Activated T-cell treated with anti-CD3 and anti-CD28 coated beads, Interleukin-2, amount 50 U/mL, for 1 hour (primary cell): ENCODE measurements at regions not wholly inside any gene's neighbourhood (a gene's known extent, or its start where the extent isn't known, plus 50 kb on each side); places are given as distances from the start of the nearest gene placed in this dataset.

Experiments used
- DNase-seq: peaks from one replicate; pipeline ENCODE4 v3.0.0-alpha.2; 2020

DNA sequence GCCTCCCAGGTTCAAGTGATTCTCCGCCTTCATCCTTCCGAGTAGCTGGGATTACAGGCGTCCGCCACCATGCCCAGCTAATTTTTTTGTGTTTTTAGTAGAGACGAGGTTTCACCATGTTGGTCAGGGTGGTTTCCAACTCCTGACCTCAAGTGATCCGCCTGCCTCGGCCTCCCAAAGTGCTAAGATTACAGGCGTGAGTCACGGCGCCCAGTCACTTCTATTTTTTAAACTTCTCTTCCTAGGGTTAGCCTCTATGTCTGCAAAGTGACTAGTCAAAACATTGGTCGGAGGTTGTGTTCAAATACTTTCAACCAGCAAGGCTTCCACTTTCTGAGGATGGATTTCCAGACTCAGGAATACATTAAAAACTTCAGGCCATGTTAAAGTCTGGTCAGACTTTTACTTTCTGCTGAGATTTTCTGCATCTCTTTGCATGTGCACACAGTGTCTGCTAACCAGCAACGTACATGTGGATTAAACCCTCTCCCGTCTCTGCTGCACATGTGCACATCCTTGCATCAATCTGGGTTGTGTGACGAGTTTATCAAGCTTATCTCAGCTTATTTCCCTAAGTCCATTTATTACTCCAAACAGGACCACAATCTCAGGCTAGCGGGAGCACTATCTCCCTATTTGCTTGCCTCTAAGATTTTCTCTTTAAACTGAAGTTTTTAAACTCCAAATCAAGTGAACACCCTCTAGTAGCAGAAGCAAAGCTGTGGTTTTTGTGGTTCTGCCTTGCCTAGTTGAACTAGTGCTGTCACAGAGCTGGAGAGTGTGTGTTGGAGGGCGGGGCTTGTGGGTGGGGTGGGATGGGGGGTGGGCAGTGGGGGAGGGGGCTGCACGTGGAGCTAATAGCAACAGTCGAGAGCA lies 525.2 kb upstream of the GOT2 start:
- DNase-seq: no peak

DNA sequence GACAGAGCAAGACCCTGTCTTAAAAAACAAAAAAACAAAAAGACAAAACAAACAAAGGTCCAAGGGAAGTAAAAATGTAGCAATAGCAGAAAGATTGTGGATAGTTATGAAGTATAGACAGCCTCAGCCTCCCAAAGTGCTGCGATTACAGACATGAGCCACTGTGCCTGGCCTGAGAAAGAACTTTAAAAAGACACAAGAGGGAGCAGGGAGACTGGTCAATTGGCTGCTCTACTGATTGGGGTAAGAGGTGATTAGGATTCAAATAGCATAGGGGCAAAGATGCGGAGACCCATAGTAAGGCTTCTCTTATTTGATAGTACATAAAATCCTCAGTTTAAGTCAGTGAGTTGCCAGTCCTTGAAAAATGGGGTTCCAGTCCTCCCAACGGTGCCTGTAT lies 518.2 kb upstream of the GOT2 start:
- DNase-seq: no peak

DNA sequence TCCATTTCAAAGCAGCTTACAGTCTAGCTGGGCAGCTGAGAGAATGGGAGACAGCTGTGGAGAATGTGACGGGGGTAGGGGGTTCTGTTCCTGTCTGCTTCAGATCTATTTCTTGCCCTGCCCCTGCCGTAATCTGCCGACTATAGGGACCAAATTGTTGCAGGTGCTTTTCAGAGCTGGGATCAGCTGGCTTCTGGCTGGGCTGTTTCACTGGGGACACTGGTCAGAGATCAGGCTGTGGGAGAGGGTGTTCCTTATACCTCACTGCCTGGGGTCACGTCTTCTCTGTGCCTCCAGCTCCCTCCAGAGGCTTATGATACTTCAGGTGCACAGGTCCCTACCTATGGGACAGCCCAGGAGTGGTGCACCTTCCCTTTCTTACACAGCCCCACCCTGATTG lies 514.9 kb upstream of the GOT2 start:
- no peak for DNase-seq

DNA sequence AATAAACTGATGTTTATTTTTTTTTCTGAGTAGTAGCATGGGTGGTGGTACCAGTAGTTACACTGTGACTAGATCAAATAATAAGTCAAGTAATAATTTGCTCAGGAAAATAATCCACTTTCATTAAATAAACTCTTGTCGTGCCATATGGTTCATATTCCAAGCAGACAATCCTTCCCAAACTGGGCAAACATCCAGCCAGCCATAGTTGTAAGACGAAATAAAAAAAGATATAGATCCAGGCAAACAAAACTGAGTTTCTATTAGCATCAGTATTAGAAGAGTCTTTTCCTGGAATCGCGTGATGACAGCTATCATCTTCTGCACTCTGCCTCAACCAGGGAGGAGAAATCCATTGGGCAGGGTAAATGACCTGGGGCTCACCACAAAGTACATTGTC lies 508.4 kb upstream of the GOT2 start:
- DNase-seq: no peak

DNA sequence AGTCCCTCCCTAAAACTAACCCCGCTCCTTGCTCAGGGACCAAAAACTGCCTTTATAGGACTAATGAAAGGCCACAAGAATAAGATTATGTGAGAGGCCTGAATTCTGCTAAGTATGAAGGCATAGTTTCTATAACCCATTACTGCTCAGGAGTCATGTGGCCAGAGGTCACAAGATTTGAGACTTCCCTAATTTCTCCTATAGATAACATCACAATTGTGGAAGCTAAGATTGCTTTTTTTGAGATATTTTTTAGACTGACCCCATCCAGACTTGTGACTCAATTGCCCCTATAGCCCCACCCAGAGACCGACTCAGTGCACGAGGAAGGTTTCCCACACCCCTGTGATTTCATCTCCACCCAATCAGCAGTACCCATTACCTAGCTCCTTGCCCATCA lies 504.1 kb upstream of the GOT2 start:
- DNase-seq: no peak

DNA sequence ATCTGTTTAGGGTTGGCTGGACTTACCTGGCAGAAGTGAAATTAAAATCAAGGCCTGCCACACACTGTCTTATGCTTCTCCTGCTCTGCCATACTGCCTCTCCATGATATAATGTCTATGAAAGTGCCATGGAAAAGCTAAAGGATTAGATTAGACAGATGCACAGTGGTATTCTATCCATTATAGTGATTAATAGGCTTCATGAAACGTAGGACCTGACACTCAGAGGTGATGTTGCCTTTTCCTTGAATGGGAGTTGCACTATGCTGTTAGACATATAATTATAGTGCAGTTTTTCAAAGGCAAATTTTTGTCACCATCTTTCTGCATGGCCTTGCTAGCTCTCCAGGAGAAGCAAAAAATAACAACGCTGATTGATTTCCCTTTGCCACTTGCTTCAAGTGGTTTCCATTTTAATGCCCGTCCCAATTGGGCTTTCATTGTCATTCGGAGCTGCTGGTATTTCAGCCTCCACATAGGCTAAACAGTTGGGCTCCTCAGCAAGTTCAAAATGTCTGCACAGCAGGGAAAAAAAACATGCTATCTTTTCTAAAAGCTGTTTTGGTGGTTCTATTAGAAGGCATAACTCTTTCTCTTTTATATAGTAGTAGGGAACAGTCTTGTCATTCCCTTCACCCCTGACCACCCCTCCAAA lies 502.8 kb upstream of the GOT2 start:
- no peak for DNase-seq

DNA sequence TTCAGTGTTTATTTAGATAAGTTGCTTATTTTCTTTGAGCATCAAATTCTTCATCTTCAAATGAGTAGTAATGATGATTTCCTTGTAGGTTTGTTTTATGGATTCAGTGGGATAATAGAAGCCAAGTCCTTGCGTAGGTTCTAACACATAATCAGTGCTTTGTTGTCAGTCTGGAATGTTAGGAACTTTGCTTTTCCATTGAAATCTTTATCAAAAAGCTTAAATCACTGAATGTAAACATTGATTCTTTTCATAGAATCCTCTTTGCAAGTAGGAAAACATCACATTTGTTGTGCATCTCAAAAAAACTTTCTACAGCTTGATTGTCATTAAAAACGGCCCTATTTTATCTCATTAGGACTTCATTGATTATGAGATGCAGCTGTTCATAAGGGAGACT lies 490.3 kb upstream of the GOT2 start:
- no peak for DNase-seq

DNA sequence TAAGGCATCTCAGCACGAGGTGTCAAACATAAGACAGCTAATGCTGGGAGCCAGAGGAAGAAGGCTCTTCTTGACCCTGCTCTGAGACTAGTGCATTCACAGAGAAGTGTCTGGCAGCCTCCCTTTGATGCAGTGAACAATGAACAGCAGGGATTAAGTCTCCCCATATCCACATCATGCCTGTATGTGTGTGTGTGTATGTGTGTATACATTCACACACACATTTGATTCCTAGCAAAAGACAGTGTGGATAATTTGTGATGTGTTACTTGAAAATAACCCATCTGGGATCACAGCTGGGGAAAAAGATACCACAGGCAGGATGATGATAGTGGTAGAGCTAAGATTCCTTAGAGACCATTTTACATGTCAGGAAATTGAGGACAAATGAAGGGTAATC lies 485.9 kb upstream of the GOT2 start:
- DNase-seq: no peak

DNA sequence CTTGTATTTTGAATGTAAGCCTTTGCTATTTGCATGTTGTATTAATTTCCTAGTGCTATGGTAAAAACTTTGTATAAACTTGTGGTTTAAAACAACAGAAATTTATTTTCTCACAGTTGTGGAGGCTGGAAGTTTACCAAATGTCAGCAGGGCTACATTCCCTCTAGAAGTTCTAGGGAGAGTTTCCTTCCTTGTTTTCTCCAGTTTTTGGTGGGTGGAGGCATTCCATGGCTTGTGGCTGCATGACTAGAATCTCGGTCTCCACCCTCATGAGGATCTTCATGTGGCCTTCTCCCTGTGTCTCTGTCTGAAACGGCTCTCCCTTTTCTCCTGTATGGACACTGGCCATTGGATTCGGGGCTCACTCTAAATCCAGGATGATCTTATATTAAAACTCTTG lies 482.2 kb upstream of the GOT2 start:
- DNase-seq: no peak

DNA sequence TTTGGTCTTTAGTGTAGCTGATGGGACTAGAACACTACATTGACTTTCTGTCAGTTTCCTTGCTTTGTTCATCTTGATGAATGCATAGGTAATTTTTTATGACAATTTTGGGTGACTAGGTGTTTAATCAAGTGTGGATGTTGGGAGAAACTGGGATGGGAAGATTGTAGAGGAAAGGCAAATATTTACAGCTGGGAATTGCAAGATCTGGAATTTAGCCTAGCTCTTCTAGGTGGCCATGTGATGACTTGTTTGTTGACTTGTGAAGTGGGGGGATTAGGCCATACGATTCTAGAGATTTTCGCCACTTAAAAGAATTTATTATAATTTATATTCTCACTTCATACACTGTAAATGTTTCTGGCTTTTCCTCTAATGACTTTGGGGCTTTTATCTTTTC lies 480.3 kb upstream of the GOT2 start:
- DNase-seq: no peak

DNA sequence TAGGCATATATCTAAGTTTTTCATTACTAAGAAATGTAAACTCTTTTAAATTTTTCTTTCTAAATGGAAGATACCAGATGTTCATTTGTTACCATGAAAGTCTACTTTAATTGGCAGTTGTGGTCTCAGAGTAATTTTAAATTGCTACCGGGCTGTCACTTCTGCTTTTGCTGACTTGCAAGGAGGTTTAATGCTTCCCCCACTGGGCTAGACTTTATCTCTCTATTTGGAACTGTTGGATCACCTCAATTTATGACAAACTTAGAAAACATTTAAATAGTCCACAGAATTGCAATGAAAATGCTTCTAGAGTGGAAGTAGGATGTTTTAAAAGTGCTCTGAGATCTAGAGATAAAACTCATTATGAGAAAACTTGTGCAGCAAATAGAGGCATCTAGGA lies 479.8 kb upstream of the GOT2 start:
- DNase-seq: no peak

DNA sequence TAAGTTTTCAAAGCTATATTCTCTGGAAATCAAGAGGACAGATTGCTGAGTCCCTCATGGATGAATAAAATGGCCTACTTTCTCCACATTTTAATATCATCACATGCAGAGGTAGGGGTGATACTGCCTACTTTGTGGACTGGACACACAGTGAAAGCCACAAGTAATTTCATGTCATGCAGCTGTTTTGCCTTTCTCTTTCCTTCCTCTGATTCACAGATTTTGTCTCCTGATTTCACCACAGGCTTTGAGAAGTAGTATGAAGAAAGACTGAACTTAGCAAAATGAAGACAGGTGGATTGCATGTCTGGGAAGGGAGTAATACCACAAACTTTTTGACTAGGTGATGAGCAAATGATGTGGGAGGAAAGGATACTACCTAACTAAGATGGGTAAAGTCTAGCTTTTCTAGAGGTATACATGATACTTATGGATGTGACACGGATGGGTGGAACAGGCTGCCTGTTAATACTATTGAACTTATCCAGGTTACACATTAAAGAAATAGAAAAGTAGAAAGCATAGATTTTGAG lies 478.4 kb upstream of the GOT2 start:
- no peak for DNase-seq

DNA sequence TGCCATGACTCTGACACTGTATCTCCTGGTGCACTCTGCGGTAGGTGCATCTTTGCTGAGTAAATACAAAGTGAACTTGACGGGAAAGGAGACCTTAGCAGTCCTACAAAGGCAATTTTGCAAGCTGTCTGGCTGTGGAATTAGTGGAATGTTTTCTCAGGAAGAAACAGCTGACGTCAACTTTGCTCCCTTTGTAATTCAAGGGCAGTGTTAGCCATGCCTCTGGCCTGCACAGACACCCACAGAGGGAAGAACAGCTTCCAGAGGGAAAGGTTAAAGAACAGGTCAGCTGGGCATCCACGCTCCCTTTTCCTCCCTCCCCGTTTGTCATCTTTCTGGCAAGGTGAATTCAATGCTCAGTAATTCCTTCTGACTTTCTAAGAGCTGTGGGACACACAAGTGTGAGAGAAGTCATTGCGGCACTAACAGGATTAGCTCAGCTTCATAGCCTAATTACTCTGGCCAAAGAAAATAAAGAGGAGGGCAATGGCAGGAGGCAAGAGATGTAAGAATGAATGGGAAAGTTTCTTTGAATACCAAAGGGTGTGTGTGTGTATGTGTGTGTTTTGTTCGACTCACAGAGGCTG lies 476.9 kb upstream of the GOT2 start:
- DNase-seq: no peak

DNA sequence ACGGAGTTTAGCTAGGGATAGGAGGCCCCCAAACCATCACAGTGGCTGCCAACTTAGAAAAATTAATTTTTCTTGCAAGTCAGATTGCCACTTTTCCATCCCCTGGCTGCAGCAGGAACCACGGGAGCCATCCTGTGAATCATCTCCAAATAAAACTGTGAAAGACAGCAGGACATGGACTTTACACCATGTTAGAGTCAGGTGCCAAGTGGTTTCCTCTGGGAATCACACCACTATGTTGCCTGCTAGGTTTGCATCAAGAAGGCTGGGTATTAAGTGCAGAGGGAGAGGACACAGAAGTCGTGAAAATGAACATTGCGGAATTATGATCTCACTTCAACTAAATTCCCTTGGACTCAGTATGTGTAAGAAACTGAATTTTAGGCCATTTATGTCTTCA lies 471.3 kb upstream of the GOT2 start:
- DNase-seq: no peak

DNA sequence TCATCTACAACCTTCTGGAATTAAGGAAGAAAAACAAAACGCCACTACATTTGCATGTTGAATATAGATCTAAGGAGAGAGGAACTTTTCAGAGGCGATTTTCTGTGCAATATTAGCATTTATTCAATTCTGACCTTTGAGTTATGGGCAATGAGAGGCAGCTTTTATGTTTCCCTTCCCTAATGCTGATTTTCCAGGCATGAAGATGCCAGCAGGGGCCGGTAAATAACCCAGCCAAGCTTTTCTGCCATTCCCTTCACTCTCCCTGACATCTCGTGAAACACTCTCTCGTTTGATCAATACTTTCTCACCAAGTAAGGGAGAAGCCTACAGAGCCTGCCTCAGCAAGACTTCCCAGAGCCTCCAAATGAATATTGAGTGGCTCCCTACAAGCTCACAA lies 470.5 kb upstream of the GOT2 start:
- DNase-seq: no peak

DNA sequence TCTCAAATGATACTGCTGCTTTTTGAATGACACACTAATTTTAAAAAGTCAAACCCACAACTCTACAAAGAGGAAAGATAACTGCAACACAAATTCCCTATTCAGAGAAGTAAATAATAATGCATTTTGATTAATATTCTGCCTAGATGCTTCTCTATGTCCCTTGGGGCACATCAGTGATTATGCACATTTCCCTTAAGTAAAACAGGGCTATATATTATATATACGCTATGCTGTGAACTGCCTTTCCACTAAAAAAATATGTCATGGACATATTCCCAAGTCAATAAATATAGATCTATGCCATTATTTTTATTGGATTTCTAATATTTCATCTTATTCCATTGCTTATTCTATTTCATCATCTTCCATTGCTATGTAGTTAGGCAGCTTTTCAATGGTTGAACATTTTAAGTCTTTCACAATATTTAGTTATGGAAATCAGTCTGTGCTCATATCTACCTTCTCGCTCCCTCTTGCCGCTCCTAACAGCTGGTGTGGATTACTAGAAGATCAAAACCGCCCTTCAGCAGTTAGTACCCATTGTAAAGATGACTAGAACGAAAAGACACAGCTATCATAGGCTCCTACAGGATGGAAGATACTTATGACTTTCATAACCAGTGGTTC lies 468.2 kb upstream of the GOT2 start:
- DNase-seq: no peak

DNA sequence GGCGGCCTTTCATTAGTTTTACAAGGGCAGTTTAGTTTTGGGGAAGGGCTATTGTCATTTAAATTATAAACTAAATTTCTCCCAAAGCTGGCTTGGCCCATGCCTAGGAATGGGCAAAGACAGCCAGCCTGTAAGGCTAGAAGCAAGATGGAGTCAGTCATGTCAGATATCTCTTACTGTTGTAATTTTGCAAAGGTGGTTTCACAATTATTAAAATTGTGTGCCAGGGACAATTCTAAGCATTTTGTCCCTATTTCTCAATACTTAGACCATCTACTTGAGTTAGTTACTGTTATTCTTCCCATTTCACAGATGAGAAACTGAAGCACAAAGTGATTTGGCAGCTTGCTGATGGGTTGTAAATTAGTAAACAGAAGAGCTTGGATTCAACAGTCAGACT lies 467.7 kb upstream of the GOT2 start:
- DNase-seq: no peak

DNA sequence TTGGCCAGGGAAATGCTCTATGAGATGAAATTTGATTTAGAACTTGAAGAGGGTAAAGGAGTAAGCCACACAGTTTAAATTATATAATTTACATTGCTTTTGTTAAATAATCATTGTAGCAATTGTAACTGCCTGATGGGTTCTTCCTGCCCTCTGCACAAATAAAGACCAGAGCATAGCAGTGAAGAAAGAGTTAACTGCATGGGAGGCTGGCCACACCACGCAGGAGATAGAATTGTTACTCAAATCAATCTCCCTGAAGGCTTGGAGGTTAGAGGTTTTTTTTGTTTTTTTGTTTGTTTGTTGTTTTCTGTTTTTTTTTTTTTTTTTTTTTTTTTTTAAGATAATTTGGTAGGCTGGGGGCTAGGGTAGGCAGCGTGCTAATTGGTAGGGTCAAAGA lies 467.0 kb upstream of the GOT2 start:
- DNase-seq: no peak

DNA sequence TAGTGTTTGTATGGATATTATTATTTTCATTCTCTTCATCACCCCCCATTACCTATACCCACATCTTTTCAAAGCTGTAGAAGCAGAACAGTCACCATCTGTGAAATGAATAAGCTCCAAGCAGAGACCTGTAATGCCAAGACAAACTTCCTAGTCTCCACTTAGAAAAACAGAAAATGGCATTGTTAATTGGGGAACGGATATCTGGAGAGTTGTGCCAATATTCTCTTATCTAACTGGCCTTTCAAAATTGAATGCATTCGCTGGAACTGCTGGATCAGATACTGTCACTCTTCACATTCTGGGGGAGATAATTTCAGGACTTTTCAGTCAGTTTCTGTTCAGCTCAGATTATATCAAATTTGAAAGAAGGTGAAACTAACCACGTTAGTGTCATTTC lies 464.4 kb upstream of the GOT2 start:
- DNase-seq: no peak

DNA sequence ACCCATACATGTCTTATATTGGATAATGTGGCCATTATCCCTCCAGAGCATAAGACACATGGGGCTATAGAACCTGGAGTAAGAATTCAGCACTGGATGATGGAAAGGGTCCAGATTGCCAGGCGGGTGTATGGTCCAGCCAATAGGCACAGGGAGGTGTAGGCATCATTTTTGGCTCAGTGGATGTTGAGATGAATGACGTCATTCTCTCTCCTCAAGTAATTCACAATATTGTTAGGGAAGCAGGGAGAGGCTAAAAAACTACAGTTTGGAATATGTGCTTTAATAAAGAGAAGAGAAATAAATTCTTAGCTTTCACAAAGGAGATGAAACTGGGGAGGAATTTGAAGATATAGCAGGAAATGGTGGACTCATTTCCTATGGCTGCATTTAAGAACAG lies 461.1 kb upstream of the GOT2 start:
- DNase-seq: no peak

DNA sequence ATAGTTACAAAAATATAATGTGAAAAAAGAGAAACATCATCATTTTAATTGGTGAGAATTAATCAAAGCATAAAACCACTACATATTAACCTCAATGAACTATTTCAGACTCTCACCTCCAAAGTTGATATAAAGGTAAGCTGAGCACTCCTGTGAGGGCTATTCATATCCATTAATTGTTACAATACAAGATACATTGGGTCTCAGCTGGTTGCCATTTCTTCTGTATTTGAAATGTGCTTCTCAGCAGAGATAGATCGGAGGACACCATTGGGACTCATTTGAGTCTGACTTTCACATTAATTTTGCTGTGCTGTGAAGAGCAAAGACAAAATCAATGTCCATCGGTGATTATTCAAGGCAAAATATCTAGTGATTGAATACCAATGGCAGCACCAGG lies 459.5 kb upstream of the GOT2 start:
- DNase-seq: no peak

DNA sequence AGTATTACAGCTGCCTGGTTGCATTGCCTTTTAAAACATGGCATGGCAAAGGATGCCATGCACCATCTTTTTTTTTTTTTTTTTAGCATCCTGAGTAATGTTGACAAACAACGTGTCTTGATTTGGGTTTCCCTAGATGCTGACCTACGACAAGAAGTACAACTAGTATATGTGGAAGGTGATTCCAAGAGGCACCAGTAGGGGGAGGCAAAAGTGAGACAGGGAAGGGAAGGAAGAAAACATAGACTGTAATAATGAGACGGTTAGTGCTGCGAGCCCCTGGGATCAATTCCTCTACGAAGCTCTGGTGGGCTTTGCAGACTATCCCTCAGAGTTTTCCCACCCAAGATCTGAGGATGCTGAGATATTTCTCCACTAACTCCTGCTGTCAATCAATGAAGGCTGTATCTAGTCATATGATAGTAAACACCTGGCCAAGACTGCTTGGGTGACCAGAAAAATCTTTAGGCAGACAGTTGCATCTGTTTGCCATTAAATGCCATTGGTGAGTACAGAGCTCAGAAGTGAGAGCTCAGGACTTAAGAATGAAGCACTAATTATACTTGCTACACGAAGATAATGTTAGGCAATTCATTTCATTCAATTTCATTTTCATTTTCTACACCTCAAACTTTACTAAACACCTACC lies 458.6 kb upstream of the GOT2 start:
- no peak for DNase-seq

DNA sequence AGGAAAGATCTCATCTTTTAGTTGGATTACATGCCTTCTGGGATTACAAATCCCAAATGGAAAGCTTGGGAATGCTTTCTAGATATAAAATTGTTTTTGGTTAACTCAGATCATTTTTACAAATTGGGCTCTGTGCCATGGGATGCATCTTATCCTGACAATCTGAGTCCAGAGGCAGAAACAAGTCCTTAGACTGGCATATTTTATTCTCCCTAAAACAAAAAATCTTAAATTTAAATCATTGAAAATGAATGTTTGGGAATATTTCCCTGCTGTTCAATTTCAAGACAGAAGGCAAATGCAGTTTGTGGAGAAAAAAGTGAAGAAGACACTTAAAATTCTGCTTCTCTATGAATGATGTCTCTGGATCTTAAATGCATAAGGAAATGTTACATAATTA lies 456.6 kb upstream of the GOT2 start:
- no peak for DNase-seq
